SK-N-SH (cell line): ENCODE measurements at regions not wholly inside any gene's neighbourhood (a gene's known extent, or its start where the extent isn't known, plus 50 kb on each side); places are given as distances from the start of the nearest gene placed in this dataset.

ENCODE experiments used
- CTCF ChIA-PET: fragments of 300-600, 350-600 bp; formaldehyde crosslinking; extraction: SDS; loops from one replicate; lab custom pipeline; 2021; lab: Yijun Ruan, JAX
- POLR2A ChIA-PET: fragments of 350-600 bp; sonication (Branson Sonifier 250); formaldehyde crosslinking; extraction: SDS; loops from one replicate; lab custom pipeline; 2020; ENCODE audit warnings: antibody characterized with exemption, inconsistent platforms; lab: Yijun Ruan, JAX
- DNase-seq: peaks from one replicate; pipeline ENCODE4 v3.0.0; 2012
- H2AFZ ChIP-seq: fragments of 200-600 bp; sonication (generic); 2 replicates; pipeline ENCODE4 v1.8.1; 2016; ENCODE audit warnings: antibody characterized with exemption, mild to moderate bottlenecking, low read depth
- H3F3A ChIP-seq: fragments of 200-600 bp; sonication (generic); replicated peaks from 2 replicates; pipeline ENCODE3; 2016; ENCODE audit warnings: antibody characterized with exemption, mild to moderate bottlenecking; ENCODE audit not compliant: insufficient read depth
- H3K27ac ChIP-seq, 2 experiments: fragments of 200-500 bp in 1 of 2; fragments of 200-600 bp in 1 of 2; sonication (Bioruptor generic) in 1 of 2; sonication (generic), shearing (Covaris generic) in 1 of 2; 2 replicates each; pipeline versions ENCODE4 v1.5.1 to v1.6.1; 2014 to 2016; ENCODE audit warnings: low read depth in 2 of 2, inconsistent platforms in 1 of 2, low read length in 1 of 2, mild to moderate bottlenecking in 1 of 2, mixed read lengths in 1 of 2
- H3K27me3 ChIP-seq: fragments of 200-600 bp; sonication (generic), shearing (Covaris generic); 2 replicates; pipeline ENCODE4 v1.6.1; 2016; ENCODE audit warnings: mixed run types; ENCODE audit not compliant: insufficient read depth
- H3K36me3 ChIP-seq, 2 experiments: fragments of 200-500 bp in 1 of 2; fragments of 200-600 bp in 1 of 2; sonication (Bioruptor generic) in 1 of 2; sonication (generic) in 1 of 2; replicated peaks in 1 of 2; 2 replicates each; pipeline versions ENCODE3 to v1.5.1; 2014 to 2016; ENCODE audit warnings: low read length in 1 of 2, mild to moderate bottlenecking in 1 of 2; ENCODE audit not compliant: insufficient read depth in 2 of 2, control insufficient read depth in 1 of 2
- H3K4me1 ChIP-seq, 2 experiments: fragments of 200-500 bp in 1 of 2; fragments of 200-600 bp in 1 of 2; sonication (Bioruptor generic) in 1 of 2; sonication (generic), shearing (Covaris generic) in 1 of 2; 2 replicates each; pipeline versions ENCODE4 v1.5.1 to v1.6.1; 2014 to 2016; ENCODE audit warnings: low read depth in 1 of 2, low read length in 1 of 2, mixed run types in 1 of 2; ENCODE audit not compliant: insufficient read depth in 2 of 2, control insufficient read depth in 1 of 2
- H3K4me2 ChIP-seq: fragments of 200-600 bp; sonication (generic), shearing (Covaris generic); 2 replicates; pipeline ENCODE4 v1.6.1; 2017; ENCODE audit warnings: mixed run types
- H3K4me3 ChIP-seq, 2 experiments: fragments of 200-500 bp in 1 of 2; fragments of 200-600 bp in 1 of 2; sonication (Bioruptor generic) in 1 of 2; sonication (generic), shearing (Covaris generic) in 1 of 2; 2 replicates each; pipeline versions ENCODE4 v1.5.1 to v1.8.1; 2014 to 2016; ENCODE audit warnings: low read depth in 2 of 2, inconsistent platforms in 1 of 2, low read length in 1 of 2, mild to moderate bottlenecking in 1 of 2, mixed read lengths in 1 of 2, moderate library complexity in 1 of 2
- H3K79me2 ChIP-seq: fragments of 200-600 bp; sonication (generic); 2 replicates; pipeline ENCODE4 v1.8.1; 2017; ENCODE audit warnings: mild to moderate bottlenecking; ENCODE audit not compliant: insufficient read depth
- H3K9ac ChIP-seq: fragments of 200-600 bp; sonication (generic); 2 replicates; pipeline ENCODE4 v1.6.1; 2017; ENCODE audit warnings: mixed run types
- H3K9me2 ChIP-seq: fragments of 200-600 bp; sonication (generic); 2 replicates; pipeline ENCODE4 v1.6.1; 2017; ENCODE audit warnings: mixed run types
- H3K9me3 ChIP-seq: fragments of 200-600 bp; sonication (generic); 2 replicates; pipeline ENCODE4 v1.6.1; 2017; ENCODE audit warnings: mixed run types, mild to moderate bottlenecking, moderate library complexity
- H4K20me1 ChIP-seq: fragments of 200-600 bp; sonication (generic); 2 replicates; pipeline ENCODE4 v1.6.1; 2017; ENCODE audit warnings: mild to moderate bottlenecking, mixed run types; ENCODE audit not compliant: insufficient read depth
- CHD2 ChIP-seq: fragments of 150-350 bp; IDR thresholded peaks from 2 replicates; pipeline ENCODE4 v1.6.1; 2018; ENCODE audit warnings: low read length; ENCODE audit not compliant: partially characterized antibody
- CTCF ChIP-seq: fragments of 200-600 bp; sonication (generic); IDR thresholded peaks from 2 replicates; pipeline ENCODE4 v1.6.1; 2017; ENCODE audit warnings: antibody characterized with exemption, mild to moderate bottlenecking, moderate library complexity
- ELF1 ChIP-seq: IDR thresholded peaks from 2 replicates; pipeline ENCODE4 v1.4.0; 2012
- EP300 ChIP-seq, 2 experiments: IDR thresholded peaks; 2 replicates each; pipeline versions ENCODE4 v1.4.0 to v1.6.1; 2012; ENCODE audit warnings: borderline replicate concordance in 1 of 2, low read depth in 1 of 2, low read length in 1 of 2
- FOSL2 ChIP-seq: IDR thresholded peaks from 2 replicates; pipeline ENCODE4 v1.4.0; 2012; ENCODE audit warnings: low read depth, mild to moderate bottlenecking, moderate library complexity, borderline replicate concordance
- FOXM1 ChIP-seq: IDR thresholded peaks from 2 replicates; pipeline ENCODE4 v1.4.0; 2012; ENCODE audit warnings: low read depth, mild to moderate bottlenecking
- GABPA ChIP-seq: IDR thresholded peaks from 2 replicates; pipeline ENCODE4 v1.4.0; 2012; ENCODE audit warnings: low read depth, mild to moderate bottlenecking
- GATA2 ChIP-seq: sonication (generic); formaldehyde crosslinking; IDR thresholded peaks from 2 replicates; pipeline ENCODE4 v1.5.0; 2020; ENCODE audit warnings: mild to moderate bottlenecking, missing genetic modification reagents
- IRF3 ChIP-seq: fragments of 150-350 bp; IDR thresholded peaks from 2 replicates; pipeline ENCODE4 v1.6.1; 2016; ENCODE audit warnings: mild to moderate bottlenecking, low read depth, low read length
- MAX ChIP-seq: IDR thresholded peaks from 2 replicates; pipeline ENCODE4 v1.4.0; 2012; ENCODE audit warnings: low read depth
- MEF2A ChIP-seq: IDR thresholded peaks from 2 replicates; pipeline ENCODE4 v1.4.0; 2012; ENCODE audit warnings: low read depth, borderline replicate concordance
- MXI1 ChIP-seq: IDR thresholded peaks from 2 replicates; pipeline ENCODE4 v1.6.1; 2012; ENCODE audit warnings: mild to moderate bottlenecking, low read depth, low read length, improper control_type of control experiment
- NFIC ChIP-seq: IDR thresholded peaks from 2 replicates; pipeline ENCODE4 v1.4.0; 2012; ENCODE audit warnings: borderline replicate concordance
- NRF1 ChIP-seq: IDR thresholded peaks from 2 replicates; pipeline ENCODE4 v1.6.1; 2012; ENCODE audit warnings: low read depth, mild to moderate bottlenecking, low read length
- PBX3 ChIP-seq: IDR thresholded peaks from 2 replicates; pipeline ENCODE4; 2012
- RAD21 ChIP-seq: IDR thresholded peaks from 2 replicates; pipeline ENCODE4 v1.6.1; 2012; ENCODE audit warnings: mild to moderate bottlenecking, low read length
- RCOR1 ChIP-seq: fragments of 150-350 bp; IDR thresholded peaks from 2 replicates; pipeline ENCODE4 v1.6.1; 2017; ENCODE audit warnings: antibody characterized with exemption, low read length
- RFX5 ChIP-seq: IDR thresholded peaks from 2 replicates; pipeline ENCODE4 v1.6.1; 2012; ENCODE audit warnings: mild to moderate bottlenecking, improper control_type of control experiment, low read length
- RXRA ChIP-seq: IDR thresholded peaks from 2 replicates; pipeline ENCODE4 v1.4.0; 2012; ENCODE audit warnings: low read depth, mild to moderate bottlenecking, borderline replicate concordance
- SIN3A ChIP-seq: IDR thresholded peaks from 2 replicates; pipeline ENCODE4 v1.6.1; 2012; ENCODE audit warnings: low read depth, mild to moderate bottlenecking, low read length, moderate library complexity, borderline replicate concordance
- SMC3 ChIP-seq: IDR thresholded peaks from 2 replicates; pipeline ENCODE4 v1.6.1; 2012; ENCODE audit warnings: low read depth, low read length, improper control_type of control experiment
- TAF1 ChIP-seq: IDR thresholded peaks from 2 replicates; pipeline ENCODE4 v1.6.1; 2012; ENCODE audit warnings: low read depth, mild to moderate bottlenecking, low read length, moderate library complexity, borderline replicate concordance
- TCF12 ChIP-seq: IDR thresholded peaks from 2 replicates; pipeline ENCODE4 v1.4.0; 2012
- TEAD4 ChIP-seq: IDR thresholded peaks from 2 replicates; pipeline ENCODE4 v1.4.0; 2012; ENCODE audit warnings: mild to moderate bottlenecking, borderline replicate concordance; ENCODE audit not compliant: insufficient read depth
- USF1 ChIP-seq: IDR thresholded peaks from 2 replicates; pipeline ENCODE4 v1.4.0; 2012; ENCODE audit warnings: low read depth, borderline replicate concordance
- YY1 ChIP-seq: IDR thresholded peaks from 2 replicates; pipeline ENCODE4 v1.4.0; 2012; ENCODE audit warnings: low read depth, mild to moderate bottlenecking
- ZBTB33 ChIP-seq: IDR thresholded peaks from 2 replicates; pipeline ENCODE4 v1.4.0; 2012; ENCODE audit warnings: low read depth, borderline replicate concordance
- WGBS: methylation state at CpG from one replicate; pipeline ENCODE4 v1.1.6; 2017; ENCODE audit warnings: low lambda C conversion rate; 5-methylcytosine and 5-hydroxymethylcytosine counted together

- ChIA-PET POLR2A (no interaction called here), CTCF (interaction anchor here (1.4 kb wide), 1 partner anchor 12 kb away, joined by 6 read pairs; no protein-coding TSS in a partner anchor)
- TF ChIP-seq RFX5 = no peak
- TF ChIP-seq NRF1 = no peak
- TF ChIP-seq FOSL2 = peak; percentile 66; the same call in 1 of the 2 replicates
- TF ChIP-seq SMC3 = no peak
- TF ChIP-seq TCF12 = peak; percentile 49
- no peak for TF ChIP-seq ZBTB33
- peak; percentile 26; the same call in 1 of the 2 replicates for TF ChIP-seq PBX3
- no peak for TF ChIP-seq CTCF
- no peak for TF ChIP-seq TAF1
- TF ChIP-seq YY1 = no peak
- TF ChIP-seq RCOR1 = no peak
- TF ChIP-seq EP300 (IDR thresholded peaks at IDR 0.05; ENCODE audit: borderline replicate concordance in 1 of 2, low read depth in 1 of 2, low read length in 1 of 2) = no peak
- TF ChIP-seq RXRA = no peak
- no peak for TF ChIP-seq GATA2 (CRISPR knock-in tag)
- TF ChIP-seq GABPA = no peak
- TF ChIP-seq FOXM1 = no peak
- no peak for TF ChIP-seq MXI1
- no peak for TF ChIP-seq CHD2
- TF ChIP-seq TEAD4 = no peak
- TF ChIP-seq USF1 = no peak
- no peak for TF ChIP-seq MAX
- TF ChIP-seq NFIC = peak; percentile 4; the same call in 1 of the 2 replicates
- TF ChIP-seq ELF1 = no peak
- TF ChIP-seq SIN3A = no peak
- peak; percentile 31; the same call in 1 of the 2 replicates for TF ChIP-seq MEF2A
- no peak for TF ChIP-seq RAD21
- TF ChIP-seq IRF3 = no peak
Observed at GRCh38 chr11:106468086-106468485, 390.6 kb downstream of the AASDHPPT start.

More at GRCh38 chr11:106468086-106468485, 390.6 kb downstream of the AASDHPPT start:
- Histone ChIP-seq H3K9me2 (no peaks in the 10 kb centered on the region), H3K4me1 (peaks cover 0 to 10% of the 10 kb centered on the region in 2 experiments; a peak in 1 of 4 replicates), H3K27ac (no peak overlapping the region), H3K4me3 (no peak overlapping the region), H4K20me1 (no peaks in the 10 kb centered on the region), H3K27me3 (no peaks in the 10 kb centered on the region), H3F3A (peaks cover 8% of the 10 kb centered on the region), H3K36me3 (no peaks in the 10 kb centered on the region), H3K9ac (no peak overlapping the region), H3K4me2 (no peak overlapping the region), H3K9me3 (no peaks in the 10 kb centered on the region), H3K79me2 (no peaks in the 10 kb centered on the region), H2AFZ (no peak overlapping the region)
- 70% methylated on average over 3 of the region's 3 CpGs for WGBS
- DNase-seq = no peak
